ENCODE measurements at regions not wholly inside any gene's neighbourhood (a gene's known extent, or its start where the extent isn't known, plus 50 kb on each side); places are given as distances from the start of the nearest gene placed in this dataset.
A peak's percentile ranks its signal among the peaks of the same experiment; 100 is the strongest.

DNA sequence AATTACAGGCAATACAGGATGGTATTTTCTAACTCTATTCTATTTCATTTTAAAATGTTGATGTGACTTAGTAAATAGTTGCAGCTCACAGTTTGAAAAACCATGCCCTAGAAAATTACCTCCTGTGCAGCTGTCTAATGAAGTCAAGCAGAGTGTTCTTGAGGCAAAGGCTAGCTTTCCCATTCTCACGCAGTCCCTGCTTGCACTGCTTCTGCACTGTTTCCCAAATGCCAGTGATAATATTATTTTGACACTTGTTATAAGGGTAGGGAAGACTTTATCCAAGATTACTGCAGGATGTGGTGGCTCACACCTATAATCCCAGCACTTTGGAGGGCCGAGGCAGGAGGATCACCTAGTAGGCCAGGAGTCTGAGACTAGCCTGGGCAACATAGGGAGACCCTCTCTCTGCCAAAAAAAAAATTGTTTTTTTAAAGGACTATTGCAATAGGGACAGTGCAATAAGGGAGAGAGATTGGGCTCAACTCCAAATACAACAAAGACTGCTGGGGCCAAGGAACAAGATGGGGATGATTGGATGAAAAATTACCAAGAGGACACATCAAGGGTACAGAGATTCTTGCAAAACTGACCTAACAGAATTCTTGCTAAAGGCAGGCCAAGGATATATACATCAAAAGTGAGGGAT is 196.1 kb downstream of the LY86 start:
- DNase-seq = no peak

DNA sequence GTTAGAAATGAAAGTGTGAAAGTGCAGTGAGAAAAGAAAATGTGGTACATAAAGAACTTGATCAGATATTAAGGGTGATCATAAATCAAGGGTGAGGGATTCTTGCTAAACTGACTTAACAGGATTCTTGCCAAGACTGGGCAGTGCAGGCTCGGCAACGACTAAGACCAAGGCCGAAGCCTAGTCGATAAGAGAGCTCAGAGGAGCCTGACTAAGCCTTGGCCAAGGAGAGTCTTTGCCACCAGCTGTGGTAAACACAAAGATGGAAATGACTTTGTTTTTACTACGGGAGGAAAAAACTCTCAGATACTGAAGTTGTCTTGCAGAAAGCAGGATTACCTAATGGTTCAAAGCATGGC is 196.6 kb downstream of the LY86 start:
- no peak for DNase-seq

DNA sequence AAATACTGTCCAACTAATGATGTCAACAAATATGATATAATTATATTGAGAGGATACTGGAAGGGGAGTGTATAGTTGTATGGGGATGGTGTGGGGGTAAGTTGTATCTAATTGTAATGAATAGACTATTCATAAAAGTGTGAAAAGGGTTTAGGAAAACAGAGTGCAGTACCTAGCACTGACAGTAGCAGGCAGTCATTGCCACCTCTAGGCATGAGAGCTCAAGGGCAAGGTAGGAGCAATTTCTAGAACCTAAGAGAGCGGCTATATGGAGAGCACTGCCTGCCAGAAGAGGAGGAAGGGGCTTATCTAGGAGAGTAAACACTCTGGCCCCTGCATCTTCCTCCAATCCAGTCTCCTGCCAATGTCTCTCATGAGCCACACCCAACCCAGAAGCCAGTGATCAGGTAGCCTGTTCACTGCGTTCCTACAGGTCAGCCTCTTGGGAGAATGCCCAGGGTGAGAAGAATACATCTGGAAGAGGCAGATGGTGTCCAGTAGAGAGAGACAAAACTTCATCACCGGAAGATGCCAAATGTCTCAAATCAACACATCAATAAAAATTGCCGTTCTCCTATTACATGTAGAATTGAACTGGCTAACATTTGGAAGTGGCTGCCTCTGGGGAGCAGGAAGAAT is 200.0 kb downstream of the LY86 start:
- DNase-seq = no peak

DNA sequence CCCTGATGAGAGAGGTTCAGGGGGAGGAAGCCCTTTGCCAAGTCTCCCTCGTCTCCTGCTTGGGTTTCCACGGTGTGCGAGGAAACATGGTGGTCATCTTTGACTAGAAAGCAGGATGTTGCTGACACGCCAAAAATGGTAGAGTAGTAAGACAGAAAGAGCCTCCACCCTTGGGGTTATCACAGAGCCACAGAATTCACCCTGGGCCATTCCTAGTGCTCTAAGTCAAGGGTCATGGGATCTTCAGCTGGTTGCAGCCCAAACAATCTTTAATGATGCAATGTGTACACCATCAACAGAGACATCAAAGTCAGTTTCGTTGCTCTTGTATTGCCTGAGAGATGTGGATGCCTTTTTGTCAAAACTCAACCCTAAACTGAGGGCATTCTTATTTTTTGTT is 201.9 kb downstream of the LY86 start:
- no peak for DNase-seq

DNA sequence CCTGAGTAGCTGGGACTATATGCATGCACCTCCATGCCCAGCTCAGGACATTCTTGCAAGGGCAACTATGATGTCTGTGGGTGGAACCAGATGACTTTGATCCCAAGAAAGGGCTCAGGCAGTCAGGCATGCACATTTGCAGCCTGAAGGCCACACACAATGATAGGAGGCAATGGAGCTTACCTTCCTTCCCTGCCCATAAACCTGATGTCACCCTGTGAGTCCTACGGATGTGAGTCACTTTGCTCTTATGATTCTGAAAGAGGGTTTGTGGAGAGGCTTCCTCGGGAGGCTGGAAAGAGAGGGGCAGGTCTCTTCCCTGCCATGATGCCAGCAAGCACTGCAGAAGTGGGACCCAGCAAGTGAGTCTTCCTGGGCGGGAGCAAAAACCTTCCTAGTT is 202.4 kb downstream of the LY86 start:
- DNase-seq = no peak

DNA sequence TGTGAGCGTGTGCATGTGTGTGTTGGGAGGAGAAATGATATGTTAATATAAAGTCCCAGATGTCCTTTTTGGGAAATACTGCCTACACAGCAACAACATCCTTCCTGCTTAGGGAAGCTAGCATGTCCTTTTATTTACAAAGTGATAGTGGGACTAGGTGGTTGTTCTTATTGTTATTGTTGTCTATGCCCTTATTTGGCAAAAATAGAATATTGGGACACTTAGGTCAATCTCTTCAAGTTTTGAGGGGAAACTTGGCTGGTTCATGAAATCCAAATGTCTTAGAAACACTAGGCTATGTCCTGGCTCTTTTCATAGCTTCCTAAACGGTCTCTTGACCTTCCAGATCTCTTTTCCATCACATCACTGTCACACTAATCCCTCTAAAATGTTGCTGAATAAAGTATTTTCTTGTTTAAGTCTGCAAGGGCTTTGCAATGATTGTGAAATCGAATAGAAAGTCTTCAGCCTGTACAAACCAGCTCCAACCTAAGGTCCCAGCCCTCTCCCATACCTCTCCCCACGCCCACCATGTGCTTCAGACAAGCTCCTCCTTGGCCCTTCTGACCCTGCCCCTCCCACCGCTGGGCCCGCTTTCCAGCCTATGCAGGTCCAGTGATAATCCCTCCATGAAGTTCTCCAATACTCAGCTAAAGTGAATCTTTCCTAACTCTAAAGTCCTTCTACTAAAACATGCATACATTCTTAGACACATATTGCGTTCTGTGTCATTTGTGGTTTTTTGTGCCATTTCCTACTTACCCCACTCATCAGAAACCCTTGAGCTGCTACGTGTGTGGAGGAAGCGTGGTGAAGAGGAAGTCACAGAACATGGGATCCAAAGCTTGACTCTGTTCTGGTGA is 205.1 kb downstream of the LY86 start:
- no peak for DNase-seq

DNA sequence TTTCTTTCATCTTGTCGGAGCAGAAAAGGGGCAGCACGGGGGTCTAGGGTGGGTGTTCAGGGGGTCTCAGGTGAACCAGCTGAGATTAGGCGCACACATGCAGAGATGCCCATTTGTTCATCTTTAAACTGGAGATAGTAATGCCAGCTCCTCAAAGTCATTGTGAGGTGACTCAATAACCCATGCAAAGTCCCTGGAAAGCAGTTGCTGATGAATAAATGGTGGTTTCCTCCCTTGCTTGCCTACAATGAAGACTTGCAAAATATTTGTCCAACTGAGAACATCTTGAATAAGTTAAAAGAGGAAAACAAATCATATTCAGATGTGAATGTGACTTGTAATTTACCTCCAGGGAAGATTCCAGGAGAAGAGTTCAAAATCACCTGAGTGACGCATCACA is 206.9 kb downstream of the LY86 start:
- no peak for DNase-seq

DNA sequence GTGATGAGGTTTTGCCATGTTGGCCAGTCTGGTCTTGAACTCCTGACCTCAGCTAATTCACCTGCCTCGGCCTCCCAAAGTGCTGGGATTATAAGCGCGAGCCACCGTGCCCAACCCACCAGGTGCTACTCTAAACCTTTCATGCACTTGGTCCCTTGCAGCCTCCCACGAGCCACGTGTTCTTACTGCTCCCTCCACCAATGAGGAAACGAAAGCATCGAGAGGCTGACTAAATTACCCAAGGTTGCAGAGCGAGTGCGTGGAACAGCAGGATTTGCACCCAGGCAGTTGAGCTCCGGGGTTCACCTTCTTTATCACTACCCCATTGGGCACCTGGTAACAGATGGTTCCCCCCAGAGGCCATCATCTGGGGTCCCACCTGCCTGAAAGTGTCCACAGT is 208.3 kb downstream of the LY86 start:
- no peak for DNase-seq

DNA sequence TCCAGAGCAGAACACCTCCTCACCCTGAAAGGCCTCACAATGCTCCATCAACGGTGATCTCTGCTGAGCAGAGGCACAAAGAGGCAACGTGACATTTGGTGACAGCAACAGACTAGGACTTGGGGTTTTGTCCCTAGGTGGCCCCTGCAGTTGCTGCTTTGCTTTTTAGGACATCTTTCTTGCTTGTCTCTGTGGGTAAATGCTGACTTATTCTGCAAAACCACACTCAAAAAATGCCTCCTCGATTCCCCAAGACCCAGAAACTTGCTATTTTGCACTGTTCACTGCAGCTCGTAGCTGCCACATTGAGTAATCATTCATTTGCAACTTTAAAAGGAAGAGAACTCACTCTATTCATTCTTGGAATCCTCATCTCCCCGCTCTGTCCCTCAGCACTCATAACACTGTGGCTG is 209.9 kb downstream of the LY86 start:
- no peak for DNase-seq

DNA sequence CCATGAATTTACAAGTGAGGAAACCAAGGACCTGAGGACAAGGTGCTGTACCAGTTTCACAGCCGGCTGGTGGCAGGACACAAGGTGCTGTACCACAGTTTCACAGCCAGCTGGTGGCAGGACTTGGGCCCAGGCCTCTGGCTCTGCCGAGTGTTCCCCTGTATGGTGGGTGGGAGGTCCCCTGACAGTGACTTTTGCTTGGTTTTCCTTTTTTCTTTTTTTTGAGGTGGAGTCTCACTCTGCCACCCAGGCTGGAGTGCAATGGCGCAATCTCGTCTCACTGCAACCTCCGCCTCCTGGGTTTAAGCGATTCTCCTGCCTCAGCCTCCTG is 212.4 kb downstream of the LY86 start:
- no peak for DNase-seq

DNA sequence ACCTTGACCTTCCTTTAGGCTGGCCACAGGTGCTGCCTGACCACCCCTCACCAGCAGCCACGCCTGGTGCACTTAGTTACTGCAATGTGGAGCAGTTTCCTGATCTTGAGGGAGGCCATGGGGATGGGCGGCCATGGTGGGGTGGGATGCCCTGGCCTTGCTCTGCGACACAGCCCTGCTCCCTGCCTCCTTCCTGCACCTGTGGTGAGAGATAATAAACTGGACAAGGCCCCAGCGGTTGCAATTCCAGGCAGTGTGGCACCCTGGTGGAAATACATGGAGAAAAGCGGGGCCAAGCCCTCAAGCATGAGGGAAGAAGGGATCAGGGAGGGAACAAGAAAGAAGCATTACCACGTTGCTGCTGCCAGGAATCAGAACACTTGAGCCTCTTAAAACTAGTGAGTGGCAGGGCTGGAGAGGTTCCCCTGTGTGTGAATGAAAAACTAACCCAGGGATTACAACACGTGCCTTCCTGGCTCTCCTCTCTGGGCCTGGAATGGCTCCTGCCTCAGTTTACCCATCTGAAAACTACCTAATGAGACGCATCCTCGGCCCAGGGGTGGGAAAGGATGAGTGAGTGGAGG is 213.2 kb downstream of the LY86 start:
- no peak for DNase-seq

DNA sequence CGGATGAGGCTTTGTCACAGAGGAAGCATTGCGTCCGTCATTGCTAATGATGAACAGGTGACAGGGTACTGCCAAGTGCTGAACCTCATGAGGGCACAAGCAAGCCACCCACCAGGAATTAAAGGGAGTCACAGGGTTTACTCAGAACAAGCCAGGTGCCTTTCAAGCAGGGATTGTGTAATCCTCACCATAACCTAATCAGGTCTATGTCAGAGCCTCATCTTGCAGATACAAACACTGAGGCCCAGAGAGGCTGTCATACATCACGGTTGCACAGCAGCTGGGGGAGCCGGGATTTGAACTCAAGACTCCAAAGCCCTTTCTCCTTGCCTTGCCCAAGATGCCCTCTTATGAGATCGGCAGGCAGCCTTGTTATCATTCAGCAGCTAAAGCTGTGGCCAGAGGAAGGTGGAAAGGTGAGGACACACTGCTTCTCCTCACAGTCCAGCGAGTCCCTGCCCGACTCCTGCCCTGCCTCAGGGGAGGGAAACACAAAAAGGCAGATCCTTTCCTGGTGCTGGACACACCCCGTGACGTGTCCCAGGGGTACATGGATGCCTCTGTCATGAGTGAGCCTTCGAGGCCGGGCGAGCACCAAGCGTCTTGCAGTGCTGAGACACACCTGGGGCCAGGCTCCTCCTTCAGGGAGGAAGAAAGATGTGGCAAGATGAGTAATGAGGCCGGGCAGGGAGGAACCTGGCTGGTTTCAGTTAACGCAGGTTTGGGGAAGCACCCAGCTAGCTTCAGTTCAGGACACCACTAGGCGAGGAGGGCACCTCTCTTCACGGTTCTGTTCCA is 214.9 kb downstream of the LY86 start:
- no peak for DNase-seq

DNA sequence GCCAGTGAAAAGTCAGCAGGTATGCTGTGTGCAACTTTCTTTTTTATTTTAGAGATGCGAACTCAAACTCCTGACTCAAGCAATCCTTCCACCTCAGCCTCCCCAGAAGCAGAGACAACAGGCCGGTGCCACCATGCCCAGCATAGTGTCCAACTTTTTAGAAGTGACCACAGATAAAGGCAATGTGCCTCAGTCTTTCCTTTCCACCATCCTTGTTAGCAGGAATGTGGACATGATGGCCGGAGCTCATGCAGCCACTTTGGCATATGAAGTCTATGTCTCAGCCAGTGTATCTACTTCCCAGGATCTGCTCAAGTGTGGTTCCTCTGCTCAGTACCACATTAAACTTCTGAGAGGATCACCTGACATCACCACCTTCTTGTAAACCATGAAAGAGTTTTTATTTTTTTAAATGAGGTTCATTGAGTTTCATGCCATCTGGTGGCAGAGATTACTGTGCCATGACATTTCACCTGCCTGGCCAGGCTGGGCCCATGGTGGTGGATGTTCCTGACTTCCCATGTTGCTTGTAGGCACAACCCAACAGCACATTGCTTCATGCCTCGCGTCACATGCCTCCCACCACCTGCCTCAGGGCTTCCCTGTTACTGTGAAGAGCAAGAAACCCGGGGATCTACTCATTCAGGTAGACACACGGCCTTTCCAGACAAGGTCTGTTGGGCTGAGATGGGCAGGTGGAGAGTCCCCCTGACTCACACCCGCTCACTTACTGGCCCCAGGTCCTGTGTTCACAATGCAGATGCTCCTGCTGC is 216.5 kb downstream of the LY86 start:
- DNase-seq = no peak

DNA sequence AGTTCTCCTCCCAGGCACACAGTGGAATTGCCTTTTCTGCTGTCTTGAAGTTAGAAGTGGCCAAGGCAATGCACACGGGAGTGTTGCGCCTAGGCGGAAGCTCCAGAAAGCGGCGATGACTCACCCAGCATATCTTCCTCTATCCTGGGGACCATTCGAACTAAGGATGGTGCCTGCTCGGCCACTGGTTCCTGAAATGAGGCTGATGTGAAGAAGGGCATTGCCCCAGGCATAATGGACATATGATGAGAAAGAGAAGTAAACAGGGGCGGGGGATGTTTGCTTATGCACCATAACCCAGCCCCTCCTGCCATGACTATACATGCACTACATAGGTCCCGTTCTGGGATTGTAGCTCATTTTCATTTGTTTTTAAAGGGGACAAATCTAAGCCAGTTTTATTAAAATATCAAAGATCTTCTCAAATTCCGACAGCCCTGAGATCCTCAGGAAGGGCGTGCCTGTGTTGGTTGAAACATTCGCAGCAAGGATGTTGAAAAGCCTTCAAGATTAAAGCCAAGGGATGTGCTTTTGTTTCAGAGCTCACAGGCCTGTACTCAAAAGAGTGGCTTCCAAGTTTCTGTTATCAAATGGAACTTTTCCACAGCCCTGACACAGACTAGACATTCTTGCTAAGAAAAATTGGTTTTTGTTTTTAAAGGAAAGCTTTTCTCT is 218.5 kb downstream of the LY86 start:
- no peak for DNase-seq

DNA sequence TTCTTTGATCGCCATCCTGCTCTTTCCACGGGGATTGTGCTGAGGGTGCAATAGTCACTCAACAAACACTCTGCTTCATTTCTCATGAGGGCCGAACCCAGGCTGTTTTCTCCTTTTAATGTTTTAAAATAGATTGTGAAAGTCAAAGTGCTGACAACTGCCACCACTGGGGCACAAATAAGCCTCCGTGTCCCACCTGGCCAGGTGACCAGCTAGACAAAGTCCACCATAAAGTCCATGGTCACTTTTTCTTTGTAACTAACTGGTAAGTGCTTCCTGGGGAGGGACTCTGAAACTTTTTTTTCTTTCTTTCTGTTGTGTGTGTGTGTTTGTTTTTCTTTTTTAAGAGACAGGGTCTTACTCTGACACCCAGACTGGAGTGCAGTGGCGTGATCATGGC is 219.8 kb downstream of the LY86 start:
- no peak for DNase-seq

DNA sequence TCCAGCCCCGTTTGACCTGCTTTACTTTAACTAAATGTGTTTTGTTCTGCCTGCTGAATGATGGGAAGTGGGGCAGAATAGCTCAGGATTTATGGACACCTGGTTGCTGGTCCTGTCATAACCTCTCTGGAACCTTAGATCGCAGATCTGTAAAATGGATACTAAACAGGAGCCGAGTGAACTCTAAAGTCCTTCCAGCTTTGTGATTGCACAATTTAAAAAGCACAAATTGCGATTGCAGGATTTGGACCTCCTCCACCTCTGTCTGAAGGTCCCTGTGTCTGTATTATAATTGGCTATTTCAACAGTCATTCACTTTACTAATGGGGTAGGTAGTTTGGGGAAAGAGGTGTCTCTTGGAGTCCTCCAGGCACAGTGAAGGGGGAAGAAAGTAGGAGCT is 220.4 kb downstream of the LY86 start:
- no peak for DNase-seq

DNA sequence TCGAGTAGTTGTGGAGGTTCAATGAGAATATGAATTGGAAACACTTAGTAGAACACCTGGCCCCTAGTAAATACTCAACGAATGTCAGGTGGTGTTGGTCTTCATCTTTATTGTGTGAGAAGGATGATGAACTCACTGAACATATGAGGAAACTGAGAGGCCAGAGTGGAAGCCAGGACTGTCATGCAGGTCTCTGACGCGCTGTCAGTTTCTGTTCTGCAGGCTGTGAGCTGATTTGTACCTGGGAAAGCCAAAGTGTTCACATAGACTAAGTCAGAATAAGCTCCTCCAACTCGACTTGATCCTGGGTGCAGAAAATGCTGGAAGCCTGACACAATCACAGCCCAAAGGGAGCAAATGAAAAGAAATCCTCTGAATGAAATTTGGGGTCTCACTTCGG is 222.2 kb downstream of the LY86 start:
- DNase-seq = no peak

DNA sequence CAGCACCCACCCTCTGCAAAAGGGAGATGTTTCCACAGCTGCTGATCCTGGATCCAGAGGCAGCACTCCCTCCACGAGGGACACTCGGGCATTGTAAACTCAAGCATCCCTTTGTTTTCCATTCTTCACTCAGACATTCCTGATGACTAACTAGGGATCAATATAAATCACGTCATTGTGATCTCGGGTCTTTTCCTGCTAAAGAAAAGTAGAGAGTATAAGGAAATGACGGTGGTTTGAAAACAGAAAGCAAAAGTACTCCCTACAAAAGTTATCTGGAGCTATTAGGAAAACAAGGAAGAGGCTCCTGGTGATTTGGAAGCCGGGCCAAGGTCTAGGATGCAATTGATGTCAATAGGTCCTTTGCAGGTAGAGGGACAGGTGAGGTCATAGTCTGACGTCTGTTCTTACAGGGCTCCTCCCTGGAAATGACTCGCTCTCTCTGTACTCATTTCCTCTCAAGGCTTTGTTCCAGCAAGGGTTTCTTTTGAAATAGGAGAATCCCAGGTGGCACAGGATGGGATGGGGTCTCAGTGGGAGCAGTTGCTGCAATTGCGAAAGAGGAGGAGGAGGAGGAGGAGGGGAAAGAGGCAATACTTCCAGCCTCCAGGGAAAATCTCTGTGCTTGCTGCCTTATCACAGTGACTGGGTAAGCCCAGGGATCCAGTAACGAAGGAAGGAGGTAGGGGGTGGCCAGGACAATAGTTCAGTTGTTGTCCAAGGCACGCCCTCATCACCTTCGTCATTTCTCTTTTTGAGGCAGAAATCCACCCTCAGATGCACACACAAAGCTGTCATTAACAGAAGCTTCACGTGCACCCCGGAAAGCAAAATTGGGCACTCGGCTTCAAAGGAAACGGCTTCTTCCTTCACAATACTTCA is 222.8 kb downstream of the LY86 start:
- peak; percentile 46 for DNase-seq

DNA sequence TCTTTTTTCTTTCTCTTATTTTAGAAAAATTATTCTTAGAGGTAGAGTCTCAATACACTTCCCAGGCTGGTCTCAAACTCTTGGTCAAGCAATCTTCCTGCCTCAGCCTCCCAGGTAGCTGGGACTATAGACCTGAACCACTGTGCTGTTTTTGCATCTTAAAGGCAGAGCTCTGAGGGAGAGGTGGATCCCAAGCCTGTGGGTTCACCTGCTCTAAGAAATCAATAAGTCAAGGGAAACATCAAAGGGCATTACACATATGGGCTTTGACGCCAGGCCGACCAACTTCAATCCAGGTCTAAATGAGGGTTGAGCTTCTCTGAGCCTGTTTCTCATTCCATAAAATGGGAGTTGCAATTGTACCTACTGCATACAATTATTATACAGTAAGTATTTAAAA is 223.9 kb downstream of the LY86 start:
- no peak for DNase-seq

DNA sequence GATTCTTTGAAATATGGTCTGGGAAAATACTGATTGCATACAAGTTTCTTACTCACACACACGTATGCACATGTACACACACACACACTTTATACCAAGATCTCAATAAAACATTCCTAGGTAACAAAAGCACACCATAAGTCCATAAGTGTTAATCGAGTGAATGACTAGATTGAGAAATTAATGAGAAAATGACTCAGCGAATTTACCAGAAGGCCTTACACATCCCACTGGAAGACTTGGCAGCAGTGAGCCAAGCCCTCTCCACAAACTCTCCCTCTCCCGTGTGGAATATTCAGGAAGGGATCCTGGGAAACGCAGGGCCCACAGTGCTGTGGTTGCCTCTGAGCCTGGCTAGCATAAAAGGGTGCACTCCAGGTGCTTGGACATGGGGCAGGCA is 227.2 kb downstream of the LY86 start:
- no peak for DNase-seq

DNA sequence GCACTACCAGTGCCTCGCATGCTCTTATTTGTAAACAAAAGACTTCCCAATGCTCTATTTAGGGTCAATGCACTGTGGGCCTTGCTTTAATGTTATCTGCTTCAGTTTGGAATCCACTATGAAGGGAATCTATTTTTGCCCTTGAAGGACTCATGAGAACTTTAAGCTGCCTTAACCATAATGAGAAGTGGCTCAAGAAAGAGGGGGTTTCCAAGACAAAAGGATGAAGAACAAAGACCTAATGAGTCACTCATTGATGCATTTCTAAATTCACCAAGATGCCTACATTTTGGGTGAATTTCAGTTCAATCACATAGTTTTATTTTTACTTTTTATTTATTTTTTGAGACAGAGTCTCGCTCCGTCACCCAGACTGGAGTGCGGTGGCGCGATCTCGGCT is 228.2 kb downstream of the LY86 start:
- DNase-seq = no peak
